HEK293 (cell line): ENCODE measurements at regions not wholly inside any gene's neighbourhood (a gene's known extent, or its start where the extent isn't known, plus 50 kb on each side); places are given as distances from the start of the nearest gene placed in this dataset.

Source experiments
- KLF7 ChIP-seq: fragments of 450-650 bp; formaldehyde crosslinking; IDR thresholded peaks from 2 replicates; pipeline ENCODE4 v1.5.1; 2016; ENCODE audit warnings: missing biosample characterization, missing genetic modification characterization, borderline replicate concordance
- REST ChIP-seq: fragments of 450-650 bp; formaldehyde crosslinking; IDR thresholded peaks from 2 replicates; pipeline ENCODE4 v1.5.1; 2016; ENCODE audit warnings: missing biosample characterization, missing genetic modification characterization
- TRIM28 ChIP-seq: IDR thresholded peaks from 2 replicates; pipeline ENCODE4 v1.6.1; 2011; ENCODE audit warnings: low read length, control low read depth, borderline replicate concordance
- ZNF19 ChIP-seq: fragments of 450-650 bp; formaldehyde crosslinking; IDR thresholded peaks from 2 replicates; pipeline ENCODE4; 2016; ENCODE audit warnings: missing biosample characterization, missing genetic modification characterization, low read depth
- ZNF26 ChIP-seq: fragments of 450-650 bp; formaldehyde crosslinking; IDR thresholded peaks from 2 replicates; pipeline ENCODE4 v1.5.1; 2016; ENCODE audit warnings: missing biosample characterization, missing genetic modification characterization
- ZNF266 ChIP-seq: fragments of 450-650 bp; formaldehyde crosslinking; IDR thresholded peaks from 2 replicates; pipeline ENCODE4 v1.5.1; 2016; ENCODE audit warnings: missing biosample characterization, missing genetic modification characterization, low read depth
- ZNF518A ChIP-seq: fragments of 450-650 bp; formaldehyde crosslinking; conservative IDR thresholded peaks from 2 replicates; pipeline ENCODE4 v1.5.1; 2016; ENCODE audit warnings: low read depth, missing biosample characterization, missing genetic modification characterization
- ZNF548 ChIP-seq: fragments of 450-650 bp; formaldehyde crosslinking; IDR thresholded peaks from 2 replicates; pipeline ENCODE4 v1.5.1; 2016; ENCODE audit warnings: missing biosample characterization, missing genetic modification characterization
- ZNF654 ChIP-seq: fragments of 450-650 bp; formaldehyde crosslinking; IDR thresholded peaks from 2 replicates; pipeline ENCODE4 v1.5.1; 2016; ENCODE audit warnings: low read depth, missing biosample characterization, missing genetic modification characterization
- ZNF658 ChIP-seq: fragments of 450-650 bp; formaldehyde crosslinking; IDR thresholded peaks from 2 replicates; pipeline ENCODE4; 2016; ENCODE audit warnings: missing biosample characterization, missing genetic modification characterization
- ZNF792 ChIP-seq: fragments of 450-650 bp; formaldehyde crosslinking; IDR thresholded peaks from 2 replicates; pipeline ENCODE4 v1.5.1; 2016; ENCODE audit warnings: missing biosample characterization, missing genetic modification characterization
- TF ChIP-seq, protein P1 (sequence below): fragments of 450-650 bp; formaldehyde crosslinking; conservative IDR thresholded peaks from 2 replicates; pipeline ENCODE4 v1.5.1; 2016; ENCODE audit warnings: low read depth, missing biosample characterization, missing genetic modification characterization
- TF ChIP-seq, protein P2 (sequence below): fragments of 450-650 bp; formaldehyde crosslinking; IDR thresholded peaks from 2 replicates; pipeline ENCODE4 v1.5.1; 2017; ENCODE audit warnings: missing biosample characterization, missing genetic modification characterization

GRCh38 chr7:50152486-50152885, 59.4 kb upstream of the ZPBP start (continued):
- TF ChIP-seq ZNF518A (tag by site-specific recombination) (peak; percentile 66), ZNF654 (tag by site-specific recombination) (no peak), REST (tag by site-specific recombination) (no peak), KLF7 (tag by site-specific recombination) (no peak), TRIM28 (no peak), ZNF266 (peak; percentile 44; the same call in 1 of the 2 replicates), ZNF19 (tag by site-specific recombination) (no peak), ZNF548 (no peak), ZNF792 (tag by site-specific recombination) (no peak), ZNF658 (no peak), ZNF26 (tag by site-specific recombination) (no peak)
- TF ChIP-seq, protein P1, sequence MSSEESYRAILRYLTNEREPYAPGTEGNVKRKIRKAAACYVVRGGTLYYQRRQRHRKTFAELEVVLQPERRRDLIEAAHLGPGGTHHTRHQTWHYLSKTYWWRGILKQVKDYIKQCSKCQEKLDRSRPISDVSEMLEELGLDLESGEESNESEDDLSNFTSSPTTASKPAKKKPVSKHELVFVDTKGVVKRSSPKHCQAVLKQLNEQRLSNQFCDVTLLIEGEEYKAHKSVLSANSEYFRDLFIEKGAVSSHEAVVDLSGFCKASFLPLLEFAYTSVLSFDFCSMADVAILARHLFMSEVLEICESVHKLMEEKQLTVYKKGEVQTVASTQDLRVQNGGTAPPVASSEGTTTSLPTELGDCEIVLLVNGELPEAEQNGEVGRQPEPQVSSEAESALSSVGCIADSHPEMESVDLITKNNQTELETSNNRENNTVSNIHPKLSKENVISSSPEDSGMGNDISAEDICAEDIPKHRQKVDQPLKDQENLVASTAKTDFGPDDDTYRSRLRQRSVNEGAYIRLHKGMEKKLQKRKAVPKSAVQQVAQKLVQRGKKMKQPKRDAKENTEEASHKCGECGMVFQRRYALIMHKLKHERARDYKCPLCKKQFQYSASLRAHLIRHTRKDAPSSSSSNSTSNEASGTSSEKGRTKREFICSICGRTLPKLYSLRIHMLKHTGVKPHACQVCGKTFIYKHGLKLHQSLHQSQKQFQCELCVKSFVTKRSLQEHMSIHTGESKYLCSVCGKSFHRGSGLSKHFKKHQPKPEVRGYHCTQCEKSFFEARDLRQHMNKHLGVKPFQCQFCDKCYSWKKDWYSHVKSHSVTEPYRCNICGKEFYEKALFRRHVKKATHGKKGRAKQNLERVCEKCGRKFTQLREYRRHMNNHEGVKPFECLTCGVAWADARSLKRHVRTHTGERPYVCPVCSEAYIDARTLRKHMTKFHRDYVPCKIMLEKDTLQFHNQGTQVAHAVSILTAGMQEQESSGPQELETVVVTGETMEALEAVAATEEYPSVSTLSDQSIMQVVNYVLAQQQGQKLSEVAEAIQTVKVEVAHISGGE, result peak; percentile 46; the same call in 1 of the 2 replicates
- TF ChIP-seq, protein P2, sequence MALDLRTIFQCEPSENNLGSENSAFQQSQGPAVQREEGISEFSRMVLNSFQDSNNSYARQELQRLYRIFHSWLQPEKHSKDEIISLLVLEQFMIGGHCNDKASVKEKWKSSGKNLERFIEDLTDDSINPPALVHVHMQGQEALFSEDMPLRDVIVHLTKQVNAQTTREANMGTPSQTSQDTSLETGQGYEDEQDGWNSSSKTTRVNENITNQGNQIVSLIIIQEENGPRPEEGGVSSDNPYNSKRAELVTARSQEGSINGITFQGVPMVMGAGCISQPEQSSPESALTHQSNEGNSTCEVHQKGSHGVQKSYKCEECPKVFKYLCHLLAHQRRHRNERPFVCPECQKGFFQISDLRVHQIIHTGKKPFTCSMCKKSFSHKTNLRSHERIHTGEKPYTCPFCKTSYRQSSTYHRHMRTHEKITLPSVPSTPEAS (tag by site-specific recombination), result no peak
